ENCODE measurements at regions not wholly inside any gene's neighbourhood (a gene's known extent, or its start where the extent isn't known, plus 50 kb on each side); places are given as distances from the start of the nearest gene placed in this dataset.

DNA sequence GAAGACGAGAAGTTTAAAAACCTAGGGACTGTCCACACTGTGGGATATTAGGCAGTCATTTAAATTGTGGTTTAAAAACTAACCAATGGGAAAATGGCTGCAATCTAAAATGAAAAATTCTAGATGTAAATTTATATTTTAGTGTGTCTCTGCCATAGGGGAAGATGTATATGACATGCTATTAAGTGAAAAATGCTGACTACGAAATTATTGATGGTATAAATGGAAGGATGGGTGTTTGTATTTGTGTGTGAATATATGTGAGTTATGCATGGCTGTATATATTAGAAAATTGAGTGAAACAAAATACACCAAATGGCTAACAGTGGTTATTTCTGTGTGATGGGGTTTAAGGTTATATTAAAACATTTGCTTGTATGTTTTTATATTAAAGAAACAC lies 260.7 kb downstream of the AJAP1 start:
- Histone ChIP-seq H3K36me3 (ENCODE audit: control insufficient read depth in 2 of 2, insufficient read depth in 2 of 2, low read length in 1 of 2) (no peaks in the 10 kb centered on the region), H3K4me1 (ENCODE audit: control insufficient read depth, insufficient read depth, low read length) (no peaks in the 10 kb centered on the region), H4K20me1 (ENCODE audit: control insufficient read depth, insufficient read depth) (no peaks in the 10 kb centered on the region), H3K27ac (ENCODE audit: control insufficient read depth, insufficient read depth) (no peak overlapping the region), H3K79me2 (ENCODE audit: control insufficient read depth, insufficient read depth, low read length) (no peaks in the 10 kb centered on the region), H3K4me3 (no peak overlapping the region), H3K27me3 (replicated peaks in 1 of 2; ENCODE audit: control insufficient read depth in 2 of 2, insufficient read depth in 2 of 2, low read length in 1 of 2) (no peaks in the 10 kb centered on the region), H3K4me2 (ENCODE audit: control insufficient read depth, insufficient read depth) (no peak overlapping the region), H3K9ac (ENCODE audit: control insufficient read depth, insufficient read depth, low read length) (no peak overlapping the region), H3K9me3 (replicated peaks; ENCODE audit: control insufficient read depth, insufficient read depth, low read length) (no peaks in the 10 kb centered on the region; the same call in 2 of the 3 replicates), H2AFZ (ENCODE audit: control insufficient read depth, low read depth, low read length) (no peak overlapping the region)
- FAIRE-seq (no peak), DNase-seq (ENCODE audit: low read depth, low spot score) (no peak), ATAC-seq (no peak)
- ChIA-PET RAD21 (ENCODE audit: unreplicated experiment) (no interaction called here), CTCF (no interaction called here), POLR2A (no interaction called here), SMC1A (ENCODE audit: uncharacterized antibody, unreplicated experiment) (no interaction called here)
- intact Hi-C loops (cut with micrococcal nuclease; ENCODE audit: unreplicated experiment), result no loop called here
- TF ChIP-seq PAX8 (IDR thresholded peaks at IDR 0.05), result no peak
- TF ChIP-seq, protein P1, sequence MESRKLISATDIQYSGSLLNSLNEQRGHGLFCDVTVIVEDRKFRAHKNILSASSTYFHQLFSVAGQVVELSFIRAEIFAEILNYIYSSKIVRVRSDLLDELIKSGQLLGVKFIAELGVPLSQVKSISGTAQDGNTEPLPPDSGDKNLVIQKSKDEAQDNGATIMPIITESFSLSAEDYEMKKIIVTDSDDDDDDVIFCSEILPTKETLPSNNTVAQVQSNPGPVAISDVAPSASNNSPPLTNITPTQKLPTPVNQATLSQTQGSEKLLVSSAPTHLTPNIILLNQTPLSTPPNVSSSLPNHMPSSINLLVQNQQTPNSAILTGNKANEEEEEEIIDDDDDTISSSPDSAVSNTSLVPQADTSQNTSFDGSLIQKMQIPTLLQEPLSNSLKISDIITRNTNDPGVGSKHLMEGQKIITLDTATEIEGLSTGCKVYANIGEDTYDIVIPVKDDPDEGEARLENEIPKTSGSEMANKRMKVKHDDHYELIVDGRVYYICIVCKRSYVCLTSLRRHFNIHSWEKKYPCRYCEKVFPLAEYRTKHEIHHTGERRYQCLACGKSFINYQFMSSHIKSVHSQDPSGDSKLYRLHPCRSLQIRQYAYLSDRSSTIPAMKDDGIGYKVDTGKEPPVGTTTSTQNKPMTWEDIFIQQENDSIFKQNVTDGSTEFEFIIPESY (IDR thresholded peaks at IDR 0.05), result no peak
- no peak for TF ChIP-seq TBL1XR1 (IDR thresholded peaks at IDR 0.05; ENCODE audit: low read depth, low read length)
- no peak for TF ChIP-seq ZNF217 (IDR thresholded peaks at IDR 0.05)
- TF ChIP-seq, protein P2, sequence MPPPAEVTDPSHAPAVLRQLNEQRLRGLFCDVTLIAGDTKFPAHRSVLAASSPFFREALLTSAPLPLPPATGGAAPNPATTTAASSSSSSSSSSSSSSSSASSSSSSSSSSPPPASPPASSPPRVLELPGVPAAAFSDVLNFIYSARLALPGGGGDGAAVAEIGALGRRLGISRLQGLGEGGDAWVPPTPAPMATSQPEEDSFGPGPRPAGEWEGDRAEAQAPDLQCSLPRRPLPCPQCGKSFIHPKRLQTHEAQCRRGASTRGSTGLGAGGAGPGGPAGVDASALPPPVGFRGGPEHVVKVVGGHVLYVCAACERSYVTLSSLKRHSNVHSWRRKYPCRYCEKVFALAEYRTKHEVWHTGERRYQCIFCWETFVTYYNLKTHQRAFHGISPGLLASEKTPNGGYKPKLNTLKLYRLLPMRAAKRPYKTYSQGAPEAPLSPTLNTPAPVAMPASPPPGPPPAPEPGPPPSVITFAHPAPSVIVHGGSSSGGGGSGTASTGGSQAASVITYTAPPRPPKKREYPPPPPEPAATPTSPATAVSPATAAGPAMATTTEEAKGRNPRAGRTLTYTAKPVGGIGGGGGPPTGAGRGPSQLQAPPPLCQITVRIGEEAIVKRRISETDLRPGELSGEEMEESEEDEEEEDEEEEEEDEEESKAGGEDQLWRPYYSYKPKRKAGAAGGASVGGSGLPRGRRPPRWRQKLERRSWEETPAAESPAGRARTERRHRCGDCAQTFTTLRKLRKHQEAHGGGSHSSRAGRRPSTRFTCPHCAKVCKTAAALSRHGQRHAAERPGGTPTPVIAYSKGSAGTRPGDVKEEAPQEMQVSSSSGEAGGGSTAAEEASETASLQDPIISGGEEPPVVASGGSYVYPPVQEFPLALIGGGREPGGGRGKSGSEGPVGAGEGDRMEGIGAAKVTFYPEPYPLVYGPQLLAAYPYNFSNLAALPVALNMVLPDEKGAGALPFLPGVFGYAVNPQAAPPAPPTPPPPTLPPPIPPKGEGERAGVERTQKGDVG (CRISPR knock-in tag; IDR thresholded peaks at IDR 0.05), result no peak
- TF ChIP-seq SMC3 (IDR thresholded peaks at IDR 0.05; ENCODE audit: borderline replicate concordance, low read length), result no peak
- TF ChIP-seq CHD2 (IDR thresholded peaks at IDR 0.05; ENCODE audit: borderline replicate concordance, low read depth, low read length), result no peak
- no peak for TF ChIP-seq NFXL1 (IDR thresholded peaks at IDR 0.05; ENCODE audit: borderline replicate concordance)
- no peak for TF ChIP-seq GABPA (IDR thresholded peaks at IDR 0.05; ENCODE audit: low read depth)
- no peak for TF ChIP-seq SUZ12 (IDR thresholded peaks at IDR 0.05; ENCODE audit: unreplicated experiment)
- TF ChIP-seq LARP7 (IDR thresholded peaks at IDR 0.05), result no peak
- BruUV-seq (replicated peaks), result no TSS peak
- in situ Hi-C loops (cut with MboI), result no loop called here
- WGBS (ENCODE audit: insufficient coverage, insufficient replicate concordance, low lambda C conversion rate, missing lambda C conversion rate), result 0% methylated on average over 2 of the region's 2 CpGs
